ENCODE measurements at regions not wholly inside any gene's neighbourhood (a gene's known extent, or its start where the extent isn't known, plus 50 kb on each side); places are given as distances from the start of the nearest gene placed in this dataset.

GRCh38 chr6:95119927-95120326, 457.4 kb upstream of the MANEA start:
- no peak for DNase-seq
- intact Hi-C loops (cut with DNase I; ENCODE audit: low total_unique reads): no loop called here
- H3K4me3 ChIP-seq: no peak overlapping the region
- H3K9me3 ChIP-seq: no peaks in the 10 kb centered on the region
- TF ChIP-seq CTCF (IDR thresholded peaks at IDR 0.05 in 8 of 11, conservative IDR thresholded peaks at IDR 0.05 in 3 of 11) (no peak), POLR2A (IDR thresholded peaks at IDR 0.05) (no peak), POLR2AphosphoS5 (IDR thresholded peaks at IDR 0.05) (no peak)
- WGBS, 5 donors: 81 to 93% (median 87%) methylated on average over 3 of the region's 3 CpGs
- H3K36me3 ChIP-seq: no peaks in the 10 kb centered on the region
- H3K27ac ChIP-seq: no peak overlapping the region
- no peaks in the 10 kb centered on the region for H3K27me3 ChIP-seq (replicated peaks in 1 of 7)
- no peaks in the 10 kb centered on the region for H3K4me1 ChIP-seq

GRCh38 chr6:95120984-95121383, 456.4 kb upstream of the MANEA start:
- 82 to 91% (median 86%) methylated on average over 4 of the region's 4 CpGs for WGBS, 5 donors

GRCh38 chr6:95127261-95127660, 450.1 kb upstream of the MANEA start:
- 62 to 75% (median 72%) methylated on average over 3 of the region's 3 CpGs for WGBS, 5 donors
- H3K27ac ChIP-seq: no peak overlapping the region
- DNase-seq: no peak

More at GRCh38 chr6:95120984-95121383, 456.4 kb upstream of the MANEA start:
- H3K4me1 ChIP-seq: no peaks in the 10 kb centered on the region
- H3K27me3 ChIP-seq (replicated peaks in 1 of 7): no peaks in the 10 kb centered on the region
- H3K9me3 ChIP-seq: no peaks in the 10 kb centered on the region
- H3K27ac ChIP-seq: no peak overlapping the region
- DNase-seq: no peak
- H3K4me3 ChIP-seq: no peak overlapping the region
- intact Hi-C loops (cut with DNase I; ENCODE audit: low total_unique reads): no loop called here
- H3K36me3 ChIP-seq: no peaks in the 10 kb centered on the region
- TF ChIP-seq POLR2AphosphoS5 (IDR thresholded peaks at IDR 0.05): no peak
- TF ChIP-seq POLR2A (IDR thresholded peaks at IDR 0.05): no peak
- TF ChIP-seq CTCF (IDR thresholded peaks at IDR 0.05 in 8 of 11, conservative IDR thresholded peaks at IDR 0.05 in 3 of 11): no peak

GRCh38 chr6:95128439-95128838, 448.9 kb upstream of the MANEA start:
- H3K4me1 ChIP-seq: no peaks in the 10 kb centered on the region
- intact Hi-C loops (cut with DNase I; ENCODE audit: low total_unique reads): no loop called here
- no peak for DNase-seq
- no peaks in the 10 kb centered on the region for H3K36me3 ChIP-seq
- H3K9me3 ChIP-seq: no peaks in the 10 kb centered on the region
- H3K27ac ChIP-seq: no peak overlapping the region
- TF ChIP-seq CTCF (IDR thresholded peaks at IDR 0.05 in 8 of 11, conservative IDR thresholded peaks at IDR 0.05 in 3 of 11): no peak
- no peak for TF ChIP-seq POLR2AphosphoS5 (IDR thresholded peaks at IDR 0.05)
- TF ChIP-seq POLR2A (IDR thresholded peaks at IDR 0.05): no peak
- no peaks in the 10 kb centered on the region for H3K27me3 ChIP-seq (replicated peaks in 1 of 7)
- 61 to 76% (median 69%) methylated on average over 2 of the region's 2 CpGs for WGBS, 5 donors
- no peak overlapping the region for H3K4me3 ChIP-seq

More at GRCh38 chr6:95127261-95127660, 450.1 kb upstream of the MANEA start:
- Histone ChIP-seq H3K36me3 (no peaks in the 10 kb centered on the region), H3K4me1 (no peaks in the 10 kb centered on the region), H3K4me3 (no peak overlapping the region), H3K27me3 (replicated peaks in 1 of 7) (no peaks in the 10 kb centered on the region), H3K9me3 (no peaks in the 10 kb centered on the region)
- intact Hi-C loops (cut with DNase I; ENCODE audit: low total_unique reads): no loop called here
- no peak for TF ChIP-seq CTCF (IDR thresholded peaks at IDR 0.05 in 8 of 11, conservative IDR thresholded peaks at IDR 0.05 in 3 of 11)
- no peak for TF ChIP-seq POLR2A (IDR thresholded peaks at IDR 0.05)
- no peak for TF ChIP-seq POLR2AphosphoS5 (IDR thresholded peaks at IDR 0.05)
